PFSK-1 (cell line): ENCODE measurements at regions not wholly inside any gene's neighbourhood (a gene's known extent, or its start where the extent isn't known, plus 50 kb on each side); places are given as distances from the start of the nearest gene placed in this dataset.

Experiments used
- POLR2AphosphoS5 ChIP-seq: IDR thresholded peaks from 2 replicates; pipeline ENCODE4 v1.6.1; 2012; ENCODE audit warnings: low read depth, mild to moderate bottlenecking, control low read depth, low read length, moderate library complexity
- TAF1 ChIP-seq: IDR thresholded peaks from 2 replicates; pipeline ENCODE4 v1.6.1; 2012; ENCODE audit warnings: low read length, control low read depth, borderline replicate concordance; ENCODE audit not compliant: insufficient read depth
- TF ChIP-seq, protein P1 (sequence below), 2 experiments: IDR thresholded peaks; 2 replicates each; pipeline versions ENCODE4 v1.6.1 to v1.8.0; 2011 to 2012; ENCODE audit warnings: low read depth in 2 of 2, low read length in 2 of 2, control low read depth in 1 of 2, inconsistent platforms in 1 of 2, mild to moderate bottlenecking in 1 of 2, moderate library complexity in 1 of 2; ENCODE audit not compliant: insufficient read depth in 1 of 2

DNA sequence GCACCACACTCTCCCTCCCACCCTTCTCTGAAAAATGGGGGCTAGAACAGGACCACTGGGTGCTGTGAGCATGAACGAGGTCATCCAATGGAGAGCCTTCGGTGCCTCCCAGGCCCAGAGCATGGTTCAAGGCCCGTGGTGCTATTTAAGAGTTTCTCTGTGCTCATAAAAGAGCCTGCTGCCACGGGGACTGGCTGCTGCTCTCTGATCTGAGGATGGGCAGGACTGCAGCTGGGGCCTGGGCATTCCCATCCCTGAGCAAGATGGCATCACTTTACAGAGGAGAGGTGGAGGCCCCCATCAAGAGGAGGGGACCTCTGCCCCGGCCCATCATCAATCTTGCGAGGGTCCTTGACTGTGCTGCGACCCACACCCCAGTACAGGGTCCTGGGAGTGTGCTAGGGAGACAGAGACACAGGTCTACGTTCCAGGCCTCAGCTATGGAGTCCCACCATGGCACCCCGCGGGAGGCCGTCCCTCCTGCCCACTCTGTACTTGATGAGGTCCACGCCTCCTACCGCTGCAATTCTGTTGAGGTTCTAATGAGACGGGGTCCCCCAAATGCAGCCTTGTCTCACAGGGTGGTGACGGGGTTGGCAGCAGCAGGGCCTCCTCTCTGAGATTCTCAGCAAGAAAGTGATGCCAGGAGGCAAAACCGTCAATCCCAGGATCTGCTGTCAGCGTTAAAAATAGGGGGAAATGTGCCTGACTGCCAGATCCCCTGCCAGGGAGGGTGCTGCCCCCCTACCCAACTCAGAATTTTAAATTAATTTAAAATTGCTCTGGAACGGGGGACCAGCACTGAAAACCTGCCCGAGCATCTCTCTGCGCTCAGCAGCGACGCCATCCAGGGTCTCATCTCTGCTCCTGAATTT lies 405.4 kb downstream of the SHANK2 start:
- TF ChIP-seq POLR2AphosphoS5 (no peak), TAF1 (no peak)
- TF ChIP-seq, protein P1, sequence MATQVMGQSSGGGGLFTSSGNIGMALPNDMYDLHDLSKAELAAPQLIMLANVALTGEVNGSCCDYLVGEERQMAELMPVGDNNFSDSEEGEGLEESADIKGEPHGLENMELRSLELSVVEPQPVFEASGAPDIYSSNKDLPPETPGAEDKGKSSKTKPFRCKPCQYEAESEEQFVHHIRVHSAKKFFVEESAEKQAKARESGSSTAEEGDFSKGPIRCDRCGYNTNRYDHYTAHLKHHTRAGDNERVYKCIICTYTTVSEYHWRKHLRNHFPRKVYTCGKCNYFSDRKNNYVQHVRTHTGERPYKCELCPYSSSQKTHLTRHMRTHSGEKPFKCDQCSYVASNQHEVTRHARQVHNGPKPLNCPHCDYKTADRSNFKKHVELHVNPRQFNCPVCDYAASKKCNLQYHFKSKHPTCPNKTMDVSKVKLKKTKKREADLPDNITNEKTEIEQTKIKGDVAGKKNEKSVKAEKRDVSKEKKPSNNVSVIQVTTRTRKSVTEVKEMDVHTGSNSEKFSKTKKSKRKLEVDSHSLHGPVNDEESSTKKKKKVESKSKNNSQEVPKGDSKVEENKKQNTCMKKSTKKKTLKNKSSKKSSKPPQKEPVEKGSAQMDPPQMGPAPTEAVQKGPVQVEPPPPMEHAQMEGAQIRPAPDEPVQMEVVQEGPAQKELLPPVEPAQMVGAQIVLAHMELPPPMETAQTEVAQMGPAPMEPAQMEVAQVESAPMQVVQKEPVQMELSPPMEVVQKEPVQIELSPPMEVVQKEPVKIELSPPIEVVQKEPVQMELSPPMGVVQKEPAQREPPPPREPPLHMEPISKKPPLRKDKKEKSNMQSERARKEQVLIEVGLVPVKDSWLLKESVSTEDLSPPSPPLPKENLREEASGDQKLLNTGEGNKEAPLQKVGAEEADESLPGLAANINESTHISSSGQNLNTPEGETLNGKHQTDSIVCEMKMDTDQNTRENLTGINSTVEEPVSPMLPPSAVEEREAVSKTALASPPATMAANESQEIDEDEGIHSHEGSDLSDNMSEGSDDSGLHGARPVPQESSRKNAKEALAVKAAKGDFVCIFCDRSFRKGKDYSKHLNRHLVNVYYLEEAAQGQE (IDR thresholded peaks at IDR 0.05; ENCODE audit: insufficient read depth in 1 of 2, low read depth in 2 of 2, low read length in 2 of 2): no peak
